Ishikawa (cell line): ENCODE measurements at regions not wholly inside any gene's neighbourhood (a gene's known extent, or its start where the extent isn't known, plus 50 kb on each side); places are given as distances from the start of the nearest gene placed in this dataset.

ENCODE experiments used
- CREB1 ChIP-seq: IDR thresholded peaks from 2 replicates; pipeline ENCODE4 v1.6.1; 2012; ENCODE audit warnings: low read depth
- EP300 ChIP-seq: IDR thresholded peaks from 2 replicates; pipeline ENCODE4 v1.6.1; 2012; ENCODE audit warnings: borderline replicate concordance
- MAX ChIP-seq: IDR thresholded peaks from 2 replicates; pipeline ENCODE4 v1.6.1; 2012
- NFIC ChIP-seq: IDR thresholded peaks from 2 replicates; pipeline ENCODE4 v1.6.1; 2012
- RAD21 ChIP-seq: IDR thresholded peaks from 2 replicates; pipeline ENCODE4 v1.6.1; 2012; ENCODE audit warnings: low read depth
- REST ChIP-seq: IDR thresholded peaks from 2 replicates; pipeline ENCODE4 v1.6.1; 2012; ENCODE audit warnings: low read depth, mild to moderate bottlenecking
- TAF1 ChIP-seq: IDR thresholded peaks from 2 replicates; pipeline ENCODE4 v1.6.1; 2012; ENCODE audit warnings: low read depth, mild to moderate bottlenecking
- TCF12 ChIP-seq: IDR thresholded peaks from 2 replicates; pipeline ENCODE4 v1.6.1; 2012; ENCODE audit warnings: low read depth
- TEAD4 ChIP-seq: IDR thresholded peaks from 2 replicates; pipeline ENCODE4 v1.6.1; 2012
- YY1 ChIP-seq: IDR thresholded peaks from 2 replicates; pipeline ENCODE4 v1.6.1; 2012; ENCODE audit warnings: low read depth
- ZBTB7A ChIP-seq: IDR thresholded peaks from 2 replicates; pipeline ENCODE4 v1.6.1; 2012; ENCODE audit warnings: low read depth
- TF ChIP-seq, protein P1 (sequence below): IDR thresholded peaks from 2 replicates; pipeline ENCODE4 v1.6.1; 2012

DNA sequence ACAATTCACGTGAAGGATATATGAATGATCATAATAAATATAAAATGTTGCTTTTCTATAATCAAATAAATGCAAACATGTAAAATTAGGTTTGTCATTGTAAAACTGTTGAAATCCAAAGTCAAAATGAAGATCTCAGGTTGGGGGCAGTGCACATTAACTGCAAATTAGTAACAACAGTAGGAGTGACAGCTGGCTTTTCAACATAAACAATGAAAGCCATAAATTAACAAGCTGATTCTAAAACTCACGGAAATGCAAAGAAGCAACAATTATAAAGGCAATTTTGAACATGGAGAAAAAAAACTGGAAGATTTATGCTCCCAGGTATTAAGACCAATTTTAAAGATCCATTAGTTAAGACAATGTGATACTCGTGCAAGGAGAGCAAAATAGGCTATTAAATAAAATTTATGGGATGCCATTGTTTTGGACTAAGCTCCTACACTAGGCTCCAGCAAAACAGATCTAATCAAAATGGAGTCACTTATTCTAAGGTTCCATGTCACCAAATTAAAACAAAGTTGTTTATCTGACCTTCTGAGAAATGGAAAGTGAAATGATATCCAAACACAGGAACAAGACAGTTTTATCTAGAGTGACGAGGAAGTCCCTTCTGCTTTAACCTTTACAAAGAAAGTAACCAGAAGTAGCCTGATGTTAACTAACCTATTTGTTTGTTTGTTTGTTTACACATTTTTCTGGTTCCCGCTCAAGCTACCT, 770.8 kb downstream of the EPHA7 start:
- TF ChIP-seq EP300: no peak
- TF ChIP-seq TAF1: no peak
- no peak for TF ChIP-seq REST
- TF ChIP-seq YY1: no peak
- no peak for TF ChIP-seq RAD21
- TF ChIP-seq CREB1: no peak
- no peak for TF ChIP-seq TEAD4
- TF ChIP-seq ZBTB7A: no peak
- TF ChIP-seq NFIC: no peak
- TF ChIP-seq MAX: no peak
- TF ChIP-seq, protein P1, sequence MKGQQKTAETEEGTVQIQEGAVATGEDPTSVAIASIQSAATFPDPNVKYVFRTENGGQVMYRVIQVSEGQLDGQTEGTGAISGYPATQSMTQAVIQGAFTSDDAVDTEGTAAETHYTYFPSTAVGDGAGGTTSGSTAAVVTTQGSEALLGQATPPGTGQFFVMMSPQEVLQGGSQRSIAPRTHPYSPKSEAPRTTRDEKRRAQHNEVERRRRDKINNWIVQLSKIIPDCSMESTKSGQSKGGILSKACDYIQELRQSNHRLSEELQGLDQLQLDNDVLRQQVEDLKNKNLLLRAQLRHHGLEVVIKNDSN: no peak
- TF ChIP-seq TCF12: no peak
